ENCODE measurements at regions not wholly inside any gene's neighbourhood (a gene's known extent, or its start where the extent isn't known, plus 50 kb on each side); places are given as distances from the start of the nearest gene placed in this dataset.

DNA sequence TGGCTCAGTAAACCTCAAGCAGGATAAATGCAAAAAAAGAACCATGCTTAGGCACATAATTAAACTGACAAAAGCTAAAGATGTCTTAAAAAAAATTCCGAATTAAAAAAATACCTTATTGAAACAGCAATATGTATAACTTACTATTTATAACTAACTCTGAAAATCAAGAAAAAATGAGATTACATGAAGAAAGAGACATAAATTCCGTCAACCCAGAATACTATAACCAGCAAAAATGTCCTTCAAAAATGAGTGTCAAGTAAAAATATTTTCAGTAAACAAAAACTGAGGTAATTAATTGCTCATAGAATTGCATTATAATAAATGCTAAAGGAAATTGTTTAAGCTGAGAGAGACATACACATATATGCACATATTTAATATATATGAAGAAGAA is 474.5 kb upstream of the SYT4 start:
- TF ChIP-seq, protein P1, sequence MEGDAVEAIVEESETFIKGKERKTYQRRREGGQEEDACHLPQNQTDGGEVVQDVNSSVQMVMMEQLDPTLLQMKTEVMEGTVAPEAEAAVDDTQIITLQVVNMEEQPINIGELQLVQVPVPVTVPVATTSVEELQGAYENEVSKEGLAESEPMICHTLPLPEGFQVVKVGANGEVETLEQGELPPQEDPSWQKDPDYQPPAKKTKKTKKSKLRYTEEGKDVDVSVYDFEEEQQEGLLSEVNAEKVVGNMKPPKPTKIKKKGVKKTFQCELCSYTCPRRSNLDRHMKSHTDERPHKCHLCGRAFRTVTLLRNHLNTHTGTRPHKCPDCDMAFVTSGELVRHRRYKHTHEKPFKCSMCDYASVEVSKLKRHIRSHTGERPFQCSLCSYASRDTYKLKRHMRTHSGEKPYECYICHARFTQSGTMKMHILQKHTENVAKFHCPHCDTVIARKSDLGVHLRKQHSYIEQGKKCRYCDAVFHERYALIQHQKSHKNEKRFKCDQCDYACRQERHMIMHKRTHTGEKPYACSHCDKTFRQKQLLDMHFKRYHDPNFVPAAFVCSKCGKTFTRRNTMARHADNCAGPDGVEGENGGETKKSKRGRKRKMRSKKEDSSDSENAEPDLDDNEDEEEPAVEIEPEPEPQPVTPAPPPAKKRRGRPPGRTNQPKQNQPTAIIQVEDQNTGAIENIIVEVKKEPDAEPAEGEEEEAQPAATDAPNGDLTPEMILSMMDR (IDR thresholded peaks at IDR 0.05), result no peak
- no peak for TF ChIP-seq EZH2 (IDR thresholded peaks at IDR 0.05)
- no peak for TF ChIP-seq EZH2phosphoT487 (IDR thresholded peaks at IDR 0.05)

All from neural progenitor cell (in vitro differentiated cells).